ENCODE measurements at regions not wholly inside any gene's neighbourhood (a gene's known extent, or its start where the extent isn't known, plus 50 kb on each side); places are given as distances from the start of the nearest gene placed in this dataset.
"Not testable (repeated sequence)": the region's sequence is repeated elsewhere in the genome, so short reads cannot be mapped to it uniquely, and the experiment has no call there.

DNA sequence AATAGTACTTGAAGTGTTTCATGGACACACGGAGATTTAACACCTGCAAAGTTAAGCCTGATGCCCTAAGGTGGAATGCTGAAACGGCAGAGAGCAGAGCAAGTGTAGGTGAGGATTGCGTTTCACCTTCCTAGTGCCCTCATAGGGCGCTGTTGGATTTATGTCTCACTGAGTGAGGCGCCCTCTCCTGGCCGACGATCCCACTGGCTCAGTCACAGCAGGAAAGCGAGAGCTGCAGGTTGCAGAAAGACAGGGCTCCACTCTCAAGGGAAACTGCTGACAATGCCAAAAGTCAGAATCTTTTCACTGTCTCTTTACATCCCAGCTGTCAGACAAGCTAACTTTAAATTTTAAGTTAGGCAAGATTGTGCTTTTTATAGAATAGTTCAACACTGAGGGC is 127.6 kb downstream of the POTEC start:
- TF ChIP-seq, protein P1, sequence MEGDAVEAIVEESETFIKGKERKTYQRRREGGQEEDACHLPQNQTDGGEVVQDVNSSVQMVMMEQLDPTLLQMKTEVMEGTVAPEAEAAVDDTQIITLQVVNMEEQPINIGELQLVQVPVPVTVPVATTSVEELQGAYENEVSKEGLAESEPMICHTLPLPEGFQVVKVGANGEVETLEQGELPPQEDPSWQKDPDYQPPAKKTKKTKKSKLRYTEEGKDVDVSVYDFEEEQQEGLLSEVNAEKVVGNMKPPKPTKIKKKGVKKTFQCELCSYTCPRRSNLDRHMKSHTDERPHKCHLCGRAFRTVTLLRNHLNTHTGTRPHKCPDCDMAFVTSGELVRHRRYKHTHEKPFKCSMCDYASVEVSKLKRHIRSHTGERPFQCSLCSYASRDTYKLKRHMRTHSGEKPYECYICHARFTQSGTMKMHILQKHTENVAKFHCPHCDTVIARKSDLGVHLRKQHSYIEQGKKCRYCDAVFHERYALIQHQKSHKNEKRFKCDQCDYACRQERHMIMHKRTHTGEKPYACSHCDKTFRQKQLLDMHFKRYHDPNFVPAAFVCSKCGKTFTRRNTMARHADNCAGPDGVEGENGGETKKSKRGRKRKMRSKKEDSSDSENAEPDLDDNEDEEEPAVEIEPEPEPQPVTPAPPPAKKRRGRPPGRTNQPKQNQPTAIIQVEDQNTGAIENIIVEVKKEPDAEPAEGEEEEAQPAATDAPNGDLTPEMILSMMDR (IDR thresholded peaks at IDR 0.05; ENCODE audit: insufficient read depth, low read length, poor library complexity, severe bottlenecking) = peak; percentile 16
- TF ChIP-seq EZH2phosphoT487 (conservative IDR thresholded peaks at IDR 0.05; ENCODE audit: low read length) = not testable (repeated sequence)
